GM18499 (cell line): ENCODE measurements at regions not wholly inside any gene's neighbourhood (a gene's known extent, or its start where the extent isn't known, plus 50 kb on each side); places are given as distances from the start of the nearest gene placed in this dataset.

Experiments used
- ATAC-seq: cut with Tn5 transposase; IDR thresholded peaks from one replicate; pipeline ENCODE4 v1.9.1; 2021; ENCODE audit warnings: moderate number of reproducible peaks; ENCODE audit not compliant: insufficient read depth, unreplicated experiment

DNA sequence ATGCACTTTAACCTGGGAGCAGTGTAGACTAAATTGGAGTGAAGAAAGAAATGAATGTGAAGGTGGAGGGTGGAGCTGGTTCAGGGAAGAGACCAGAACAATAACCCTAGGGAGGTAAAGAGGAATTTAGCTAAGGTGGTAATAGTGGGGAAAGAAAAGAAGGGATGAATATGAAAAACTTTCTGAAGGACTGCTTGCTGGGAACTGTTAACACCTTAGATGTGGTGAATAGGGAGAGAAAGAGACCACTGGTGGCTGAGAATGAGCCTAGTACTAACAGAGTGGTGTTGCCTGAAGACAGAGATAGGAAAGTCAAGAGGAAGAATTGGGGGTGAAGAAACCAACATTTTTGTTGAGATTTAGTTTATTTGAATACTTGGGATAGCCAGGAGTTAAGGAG lies 78.4 kb upstream of the HS3ST5 start:
- ATAC-seq: no peak

GRCh38 chr6:114419175-114419574 lies 76.4 kb upstream of the HS3ST5 start:
- peak; percentile 99 for ATAC-seq

GRCh38 chr6:114418304-114418972 lies 75.6 kb upstream of the HS3ST5 start:
- no peak for ATAC-seq

DNA sequence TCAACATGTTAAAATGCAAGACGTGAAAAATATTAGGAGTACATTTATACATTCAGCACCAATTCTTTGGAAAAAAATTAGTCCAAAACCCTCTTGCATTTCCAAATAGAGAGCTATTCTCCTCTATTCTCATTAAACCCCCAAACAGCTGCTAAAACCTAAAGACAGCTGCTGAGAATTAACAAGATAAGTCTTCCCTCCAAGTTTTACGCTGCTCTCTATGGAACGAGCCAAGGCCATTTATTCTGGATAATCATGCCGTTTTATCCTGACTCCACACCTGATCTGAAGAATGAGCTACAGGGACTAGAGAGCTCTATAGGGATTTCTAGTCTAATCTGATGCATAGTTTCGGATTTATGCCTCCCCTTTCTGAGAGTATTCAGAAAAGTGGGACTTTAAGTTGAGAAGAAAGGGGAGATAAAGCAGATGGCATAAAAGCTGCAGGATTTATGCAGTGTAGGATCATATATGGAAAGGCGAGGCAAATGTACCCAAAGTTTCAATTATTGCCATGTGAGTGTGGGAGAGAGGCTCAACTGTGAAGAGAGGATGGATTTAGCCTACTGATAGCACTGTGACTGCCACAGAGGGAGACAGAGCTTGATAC lies 64.7 kb upstream of the HS3ST5 start:
- ATAC-seq: no peak

GRCh38 chr6:114404339-114404955 lies 61.6 kb upstream of the HS3ST5 start:
- ATAC-seq: no peak

- no peak for ATAC-seq
These were observed 61.0 kb upstream of the HS3ST5 start for GRCh38 chr6:114403858-114404257.

DNA sequence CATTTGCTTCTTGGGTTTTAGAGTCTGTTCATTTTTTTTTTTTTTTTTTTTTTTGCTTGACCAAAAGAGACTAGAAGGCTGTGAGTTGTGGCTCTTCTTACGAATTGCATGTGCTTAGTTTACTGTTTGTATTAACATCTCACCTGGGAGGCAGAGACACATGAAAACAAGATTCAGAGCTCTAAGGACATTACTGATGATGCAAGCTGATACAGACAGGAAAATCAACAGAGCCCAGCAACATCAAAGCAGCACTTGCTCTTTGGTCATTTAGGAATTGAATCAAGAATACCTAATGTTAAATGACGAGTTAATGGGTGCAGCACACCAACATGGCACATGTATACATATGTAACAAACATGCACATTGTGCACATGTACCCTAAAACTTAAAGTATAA lies 55.7 kb upstream of the HS3ST5 start:
- no peak for ATAC-seq
